HepG2 (cell line): ENCODE measurements at regions not wholly inside any gene's neighbourhood (a gene's known extent, or its start where the extent isn't known, plus 50 kb on each side); places are given as distances from the start of the nearest gene placed in this dataset.

ENCODE experiments used
- ARNTL ChIP-seq: sonication (generic); formaldehyde crosslinking; IDR thresholded peaks from 2 replicates; pipeline ENCODE4 v1.4.0; 2020; ENCODE audit warnings: mild to moderate bottlenecking, missing genetic modification reagents
- CTCF ChIP-seq: sonication (generic); formaldehyde crosslinking; IDR thresholded peaks from 2 replicates; pipeline ENCODE4 v1.5.0; 2020; ENCODE audit warnings: mild to moderate bottlenecking, missing genetic modification reagents, moderate library complexity
- DNMT1 ChIP-seq: sonication (generic); formaldehyde crosslinking; IDR thresholded peaks from 2 replicates; pipeline ENCODE4 v1.5.1; 2020; ENCODE audit warnings: mild to moderate bottlenecking, missing genetic modification reagents
- FOXO1 ChIP-seq: sonication (generic); formaldehyde crosslinking; IDR thresholded peaks from 2 replicates; pipeline ENCODE4 v1.4.0; 2020; ENCODE audit warnings: missing genetic modification reagents
- MAX ChIP-seq: IDR thresholded peaks from 2 replicates; pipeline ENCODE4 v1.6.1; 2012; ENCODE audit warnings: inconsistent platforms
- MED1 ChIP-seq: sonication (generic); formaldehyde crosslinking; IDR thresholded peaks from 2 replicates; pipeline ENCODE4 v1.4.0; 2020; ENCODE audit warnings: missing genetic modification reagents
- PHF8 ChIP-seq: sonication (generic); formaldehyde crosslinking; IDR thresholded peaks from 2 replicates; pipeline ENCODE4 v1.5.0; 2020; ENCODE audit warnings: missing genetic modification reagents
- PITX1 ChIP-seq: sonication (generic); formaldehyde crosslinking; IDR thresholded peaks from 2 replicates; pipeline ENCODE4 v1.5.1; 2020; ENCODE audit warnings: mild to moderate bottlenecking, missing genetic modification reagents
- STAG1 ChIP-seq: sonication (generic); formaldehyde crosslinking; IDR thresholded peaks from 2 replicates; pipeline ENCODE4 v1.4.0; 2020; ENCODE audit warnings: missing genetic modification reagents
- TBX3 ChIP-seq: fragments of 450-650 bp; IDR thresholded peaks from 2 replicates; pipeline ENCODE4 v1.6.1; 2017; ENCODE audit warnings: antibody characterized with exemption, mild to moderate bottlenecking, inconsistent platforms, borderline replicate concordance
- TFDP2 ChIP-seq: sonication (generic); formaldehyde crosslinking; IDR thresholded peaks from 2 replicates; pipeline ENCODE4 v1.4.0; 2020; ENCODE audit warnings: missing genetic modification reagents
- ZNF20 ChIP-seq: sonication (generic); formaldehyde crosslinking; IDR thresholded peaks from 2 replicates; pipeline ENCODE4 v1.4.0; 2020; ENCODE audit warnings: mild to moderate bottlenecking, moderate library complexity, missing genetic modification reagents
- ZNF281 ChIP-seq: sonication (generic); formaldehyde crosslinking; IDR thresholded peaks from 2 replicates; pipeline ENCODE4 v1.4.0; 2020; ENCODE audit warnings: missing genetic modification reagents, borderline replicate concordance
- ZNF34 ChIP-seq: sonication (generic); formaldehyde crosslinking; IDR thresholded peaks from 2 replicates; pipeline ENCODE4 v1.4.0; 2020; ENCODE audit warnings: mild to moderate bottlenecking, missing genetic modification reagents, borderline replicate concordance
- ZNF383 ChIP-seq: sonication (generic); formaldehyde crosslinking; IDR thresholded peaks from 2 replicates; pipeline ENCODE4 v1.4.0; 2020; ENCODE audit warnings: missing genetic modification reagents, mild to moderate bottlenecking, borderline replicate concordance
- ZNF589 ChIP-seq: sonication (generic); formaldehyde crosslinking; conservative IDR thresholded peaks from 2 replicates; pipeline ENCODE4 v1.8.0; 2022; ENCODE audit warnings: mild to moderate bottlenecking, moderate library complexity, missing genetic modification reagents
- ZNF597 ChIP-seq: sonication (generic); formaldehyde crosslinking; IDR thresholded peaks from 2 replicates; pipeline ENCODE4 v1.5.0; 2020; ENCODE audit warnings: missing genetic modification reagents
- ZUFSP ChIP-seq: sonication (generic); formaldehyde crosslinking; IDR thresholded peaks from 2 replicates; pipeline ENCODE4 v1.9.0; 2021; ENCODE audit warnings: missing genetic modification reagents, mild to moderate bottlenecking, borderline replicate concordance

GRCh38 chr6:28648035-28648877 lies 122.6 kb downstream of the GPX5 start (continued):
- TF ChIP-seq TFDP2 (CRISPR knock-in tag) (0 out of 2 replicates have a peak, but pooled peaks have one; percentile 9), ZNF589 (CRISPR knock-in tag) (no peak), CTCF (CRISPR knock-in tag) (no peak), ZNF20 (no peak), ARNTL (CRISPR knock-in tag) (0 out of 2 replicates have a peak, but pooled peaks have one; percentile 38), ZNF281 (no peak), ZNF383 (CRISPR knock-in tag) (0 out of 2 replicates have a peak, but pooled peaks have one; percentile 82), FOXO1 (CRISPR knock-in tag) (peak; percentile 43; the same call in 1 of the 2 replicates), MED1 (peak; percentile 38), DNMT1 (CRISPR knock-in tag) (no peak), ZNF34 (0 out of 2 replicates have a peak, but pooled peaks have one; percentile 36), STAG1 (CRISPR knock-in tag) (no peak), ZUFSP (no peak), TBX3 (peak; percentile 60; the same call in 1 of the 2 replicates), PHF8 (peak; percentile 50), PITX1 (CRISPR knock-in tag) (peak; percentile 68; the same call in 1 of the 2 replicates), ZNF597 (CRISPR knock-in tag) (no peak), MAX (peak; percentile 42; the same call in 1 of the 2 replicates)
